Upper lobe of left lung (tissue), 4 donors: ENCODE measurements at regions not wholly inside any gene's neighbourhood (a gene's known extent, or its start where the extent isn't known, plus 50 kb on each side); places are given as distances from the start of the nearest gene placed in this dataset.

Source experiments
- EP300 ChIP-seq, 4 donors: sonication (generic); formaldehyde crosslinking; IDR thresholded peaks; one replicate each; pipeline ENCODE4 v1.5.1; 2017; ENCODE audit warnings: antibody characterized with exemption in 4 of 4, control low read depth in 2 of 4
- TF ChIP-seq, protein P1 (sequence below), 6 experiments: fragments of 450-650 bp in 4 of 6; fragments of 200-600 bp in 2 of 6; sonication (generic) in 2 of 6; IDR thresholded peaks; one replicate each; pipeline ENCODE4 v1.5.1; 2016 to 2019; ENCODE audit warnings: antibody characterized with exemption in 6 of 6

DNA sequence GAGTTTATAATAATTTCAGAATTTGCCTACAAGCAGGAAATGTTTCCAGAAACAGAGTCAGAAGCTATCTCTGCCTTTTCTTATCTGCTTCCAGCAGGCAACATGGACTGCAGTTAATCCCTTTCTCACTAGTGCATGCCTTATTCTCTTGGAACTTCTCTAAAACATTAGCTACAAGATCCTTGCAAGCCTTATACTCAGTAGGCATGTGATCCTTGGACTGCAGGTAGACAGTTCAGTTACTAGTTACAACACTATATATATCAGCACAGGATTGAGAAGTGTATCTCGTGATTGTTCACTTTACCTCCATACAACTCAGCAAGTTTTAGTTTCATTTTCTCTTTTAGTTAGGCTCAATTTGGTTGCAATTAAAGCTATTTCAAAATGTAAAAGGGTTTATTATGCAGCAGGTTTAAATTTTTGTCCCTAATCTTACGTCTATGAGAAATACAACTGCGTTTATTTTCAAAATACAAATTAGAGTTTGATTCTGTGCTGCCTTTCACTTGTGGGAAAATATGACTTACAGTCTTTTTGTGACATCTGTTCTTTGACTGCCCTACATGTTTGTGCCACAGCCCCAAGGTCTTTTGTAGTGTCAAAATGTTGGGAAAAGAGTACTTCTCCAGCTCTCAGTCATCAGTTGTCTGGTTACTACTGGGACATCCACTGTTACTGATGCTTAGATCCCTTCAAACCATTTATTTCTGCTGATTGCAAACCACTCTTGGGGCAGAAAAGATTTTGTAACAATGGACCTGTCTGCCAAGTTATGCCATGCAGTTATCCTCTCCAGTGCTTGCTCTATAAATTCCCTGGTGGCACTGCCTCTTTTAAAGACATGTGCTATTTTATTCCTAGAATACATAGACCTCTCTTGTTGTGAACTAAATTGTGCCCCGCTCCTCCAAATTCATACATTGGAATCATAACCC is 709.0 kb upstream of the FOXG1 start:
- no peak for TF ChIP-seq EP300 (IDR thresholded peaks at IDR 0.05)
- TF ChIP-seq, protein P1, sequence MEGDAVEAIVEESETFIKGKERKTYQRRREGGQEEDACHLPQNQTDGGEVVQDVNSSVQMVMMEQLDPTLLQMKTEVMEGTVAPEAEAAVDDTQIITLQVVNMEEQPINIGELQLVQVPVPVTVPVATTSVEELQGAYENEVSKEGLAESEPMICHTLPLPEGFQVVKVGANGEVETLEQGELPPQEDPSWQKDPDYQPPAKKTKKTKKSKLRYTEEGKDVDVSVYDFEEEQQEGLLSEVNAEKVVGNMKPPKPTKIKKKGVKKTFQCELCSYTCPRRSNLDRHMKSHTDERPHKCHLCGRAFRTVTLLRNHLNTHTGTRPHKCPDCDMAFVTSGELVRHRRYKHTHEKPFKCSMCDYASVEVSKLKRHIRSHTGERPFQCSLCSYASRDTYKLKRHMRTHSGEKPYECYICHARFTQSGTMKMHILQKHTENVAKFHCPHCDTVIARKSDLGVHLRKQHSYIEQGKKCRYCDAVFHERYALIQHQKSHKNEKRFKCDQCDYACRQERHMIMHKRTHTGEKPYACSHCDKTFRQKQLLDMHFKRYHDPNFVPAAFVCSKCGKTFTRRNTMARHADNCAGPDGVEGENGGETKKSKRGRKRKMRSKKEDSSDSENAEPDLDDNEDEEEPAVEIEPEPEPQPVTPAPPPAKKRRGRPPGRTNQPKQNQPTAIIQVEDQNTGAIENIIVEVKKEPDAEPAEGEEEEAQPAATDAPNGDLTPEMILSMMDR (IDR thresholded peaks at IDR 0.05), result no peak
